Mesendoderm (in vitro differentiated cells): ENCODE measurements at regions not wholly inside any gene's neighbourhood (a gene's known extent, or its start where the extent isn't known, plus 50 kb on each side); places are given as distances from the start of the nearest gene placed in this dataset.

Experiments used
- DNase-seq: peaks from one replicate; pipeline ENCODE4 v3.0.0; 2013
- H2AK5ac ChIP-seq: 2 replicates; pipeline ENCODE4 v1.6.1; 2013; ENCODE audit warnings: low read length, inconsistent platforms
- H2BK120ac ChIP-seq: 2 replicates; pipeline ENCODE4 v1.6.1; 2013; ENCODE audit warnings: low read depth, mild to moderate bottlenecking, low read length, moderate library complexity, mixed read lengths
- H2BK15ac ChIP-seq: replicated peaks from 2 replicates; pipeline ENCODE4 v1.6.1; 2013; ENCODE audit warnings: low read depth, mild to moderate bottlenecking, moderate library complexity
- H2BK5ac ChIP-seq: 2 replicates; pipeline ENCODE4 v1.6.1; 2013; ENCODE audit warnings: low read length, inconsistent platforms
- H3K18ac ChIP-seq: 2 replicates; pipeline ENCODE4 v1.6.1; 2013; ENCODE audit warnings: mild to moderate bottlenecking, low read length, mixed read lengths
- H3K23ac ChIP-seq: one replicate; pipeline ENCODE4 v1.6.1; 2013; ENCODE audit warnings: low read length
- H3K27ac ChIP-seq: 2 replicates; pipeline ENCODE4 v1.5.1; 2013; ENCODE audit warnings: low read depth, mild to moderate bottlenecking, inconsistent platforms, low read length, moderate library complexity
- H3K27me3 ChIP-seq: 2 replicates; pipeline ENCODE4 v1.6.1; 2013; ENCODE audit warnings: low read length, control low read depth, mild to moderate bottlenecking, inconsistent platforms; ENCODE audit not compliant: insufficient read depth, poor library complexity
- H3K36me3 ChIP-seq: 2 replicates; pipeline ENCODE4 v1.6.1; 2013; ENCODE audit warnings: low read length, inconsistent platforms; ENCODE audit not compliant: control insufficient read depth, insufficient read depth
- H3K4ac ChIP-seq: one replicate; pipeline ENCODE4 v1.6.1; 2013; ENCODE audit warnings: low read depth, mild to moderate bottlenecking, low read length, moderate library complexity
- H3K4me1 ChIP-seq: 2 replicates; pipeline ENCODE4 v1.6.1; 2013; ENCODE audit warnings: low read depth, low read length, inconsistent platforms; ENCODE audit not compliant: control insufficient read depth
- H3K4me2 ChIP-seq: 2 replicates; pipeline ENCODE4 v1.6.1; 2013; ENCODE audit warnings: low read length
- H3K4me3 ChIP-seq: 2 replicates; pipeline ENCODE4 v1.5.1; 2013; ENCODE audit warnings: mild to moderate bottlenecking, low read length
- H3K56ac ChIP-seq: one replicate; pipeline ENCODE4 v1.6.1; 2013; ENCODE audit warnings: low read length
- H3K79me1 ChIP-seq: 2 replicates; pipeline ENCODE4 v1.6.1; 2013; ENCODE audit warnings: low read length, inconsistent platforms
- H3K79me2 ChIP-seq: 2 replicates; pipeline ENCODE4 v1.6.1; 2013; ENCODE audit warnings: mild to moderate bottlenecking, low read length; ENCODE audit not compliant: control insufficient read depth, insufficient read depth
- H3K9ac ChIP-seq: 2 replicates; pipeline ENCODE4 v1.6.1; 2013; ENCODE audit warnings: low read length, inconsistent platforms
- H4K5ac ChIP-seq: one replicate; pipeline ENCODE4 v1.6.1; 2013; ENCODE audit warnings: low read length
- H4K8ac ChIP-seq: one replicate; pipeline ENCODE4 v1.6.1; 2013; ENCODE audit warnings: low read depth, mild to moderate bottlenecking, control low read depth, low read length, moderate library complexity
- WGBS: extraction: QIAGEN DNeasy Blood & Tissue Kit; methylation state at CpG from one replicate; pipeline ENCODE4 v1.1.7; 2013; ENCODE audit warnings: low lambda C conversion rate, missing lambda C conversion rate; ENCODE audit not compliant: insufficient coverage; ENCODE audit errors: extremely low coverage; 5-methylcytosine and 5-hydroxymethylcytosine counted together

GRCh38 chr10:4637657-4638056, 188.3 kb upstream of the AKR1E2 start:
- Histone ChIP-seq H3K4me1 (peaks cover 2% of the 10 kb centered on the region), H2AK5ac (no peak overlapping the region), H3K27me3 (no peaks in the 10 kb centered on the region), H3K36me3 (no peaks in the 10 kb centered on the region), H3K23ac (no peak overlapping the region), H2BK15ac (no peak overlapping the region), H2BK120ac (no peak overlapping the region), H4K5ac (no peak overlapping the region), H3K4me3 (no peak overlapping the region), H3K9ac (no peak overlapping the region), H3K56ac (no peak overlapping the region), H2BK5ac (no peak overlapping the region), H3K4ac (no peak overlapping the region), H3K18ac (no peak overlapping the region), H3K4me2 (no peak overlapping the region), H3K79me2 (no peaks in the 10 kb centered on the region), H3K27ac (no peak overlapping the region), H3K79me1 (no peaks in the 10 kb centered on the region), H4K8ac (no peak overlapping the region)
- DNase-seq: no peak
- WGBS: no CpG with 5 or more reads among the region's 2 CpGs

GRCh38 chr10:4635883-4636282, 190.1 kb upstream of the AKR1E2 start:
- Histone ChIP-seq H3K79me2 (no peaks in the 10 kb centered on the region), H3K56ac (no peak overlapping the region), H3K4ac (no peak overlapping the region), H3K23ac (no peak overlapping the region), H3K27me3 (no peaks in the 10 kb centered on the region), H3K79me1 (no peaks in the 10 kb centered on the region), H3K4me3 (no peak overlapping the region), H4K5ac (no peak overlapping the region), H2BK15ac (no peak overlapping the region), H3K9ac (no peak overlapping the region), H3K27ac (no peak overlapping the region), H3K4me1 (peaks cover 2% of the 10 kb centered on the region), H3K18ac (no peak overlapping the region), H3K4me2 (no peak overlapping the region), H4K8ac (no peak overlapping the region), H3K36me3 (no peaks in the 10 kb centered on the region), H2AK5ac (no peak overlapping the region), H2BK5ac (no peak overlapping the region), H2BK120ac (no peak overlapping the region)
- WGBS: no CpG with 5 or more reads among the region's 2 CpGs
- no peak for DNase-seq

GRCh38 chr10:4635388-4635787, 190.6 kb upstream of the AKR1E2 start:
- Histone ChIP-seq H3K9ac (no peak overlapping the region), H3K79me1 (no peaks in the 10 kb centered on the region), H3K4me3 (no peak overlapping the region), H4K5ac (no peak overlapping the region), H3K56ac (no peak overlapping the region), H3K36me3 (no peaks in the 10 kb centered on the region), H3K4ac (no peak overlapping the region), H3K4me1 (peaks cover 2% of the 10 kb centered on the region), H4K8ac (no peak overlapping the region), H3K27me3 (no peaks in the 10 kb centered on the region), H2BK120ac (no peak overlapping the region), H2BK5ac (no peak overlapping the region), H3K27ac (no peak overlapping the region), H3K23ac (no peak overlapping the region), H3K79me2 (no peaks in the 10 kb centered on the region), H2BK15ac (no peak overlapping the region), H3K18ac (no peak overlapping the region), H3K4me2 (no peak overlapping the region), H2AK5ac (no peak overlapping the region)
- DNase-seq: peak; percentile 40
- WGBS: no CpG with 5 or more reads among the region's 5 CpGs

GRCh38 chr10:4633776-4634175, 192.2 kb upstream of the AKR1E2 start:
- Histone ChIP-seq H3K4me1 (peaks cover 2% of the 10 kb centered on the region), H3K56ac (no peak overlapping the region)
- no CpG with 5 or more reads among the region's 8 CpGs for WGBS

GRCh38 chr10:4633186-4633585, 192.8 kb upstream of the AKR1E2 start:
- H3K4ac ChIP-seq: no peak overlapping the region
- no peak overlapping the region for H4K5ac ChIP-seq
- no peak overlapping the region for H2AK5ac ChIP-seq
- H3K27me3 ChIP-seq: no peaks in the 10 kb centered on the region
- DNase-seq: no peak
- no peak overlapping the region for H3K27ac ChIP-seq
- H3K9ac ChIP-seq: no peak overlapping the region
- no peak overlapping the region for H2BK5ac ChIP-seq
- H3K4me2 ChIP-seq: no peak overlapping the region
- no peak overlapping the region for H3K18ac ChIP-seq
- H3K56ac ChIP-seq: no peak overlapping the region
- no peaks in the 10 kb centered on the region for H3K36me3 ChIP-seq
- H2BK120ac ChIP-seq: no peak overlapping the region
- no peak overlapping the region for H2BK15ac ChIP-seq
- H3K79me2 ChIP-seq: no peaks in the 10 kb centered on the region
- H3K79me1 ChIP-seq: no peaks in the 10 kb centered on the region
- WGBS: no CpG with 5 or more reads among the region's 8 CpGs
- peaks cover 2% of the 10 kb centered on the region for H3K4me1 ChIP-seq
- no peak overlapping the region for H4K8ac ChIP-seq
- H3K23ac ChIP-seq: no peak overlapping the region
- H3K4me3 ChIP-seq: no peak overlapping the region

More at GRCh38 chr10:4633776-4634175, 192.2 kb upstream of the AKR1E2 start:
- no peaks in the 10 kb centered on the region for H3K79me1 ChIP-seq
- H3K27me3 ChIP-seq: no peaks in the 10 kb centered on the region
- H2BK5ac ChIP-seq: no peak overlapping the region
- no peaks in the 10 kb centered on the region for H3K79me2 ChIP-seq
- no peak overlapping the region for H2BK120ac ChIP-seq
- H3K18ac ChIP-seq: no peak overlapping the region
- no peaks in the 10 kb centered on the region for H3K36me3 ChIP-seq
- no peak overlapping the region for H3K23ac ChIP-seq
- H3K4me3 ChIP-seq: no peak overlapping the region
- H4K5ac ChIP-seq: no peak overlapping the region
- no peak for DNase-seq
- no peak overlapping the region for H2BK15ac ChIP-seq
- no peak overlapping the region for H3K4me2 ChIP-seq
- H3K9ac ChIP-seq: no peak overlapping the region
- no peak overlapping the region for H4K8ac ChIP-seq
- no peak overlapping the region for H3K27ac ChIP-seq
- H3K4ac ChIP-seq: no peak overlapping the region
- no peak overlapping the region for H2AK5ac ChIP-seq

- Histone ChIP-seq H2BK15ac (no peak overlapping the region), H3K4ac (no peak overlapping the region), H3K56ac (no peak overlapping the region), H4K5ac (no peak overlapping the region), H2BK120ac (no peak overlapping the region), H3K79me1 (no peaks in the 10 kb centered on the region), H2AK5ac (no peak overlapping the region), H2BK5ac (no peak overlapping the region), H3K9ac (no peak overlapping the region), H3K18ac (no peak overlapping the region), H3K4me1 (peaks cover 2% of the 10 kb centered on the region), H3K4me3 (no peak overlapping the region), H3K4me2 (no peak overlapping the region), H3K23ac (no peak overlapping the region), H3K36me3 (no peaks in the 10 kb centered on the region), H3K27ac (no peak overlapping the region), H4K8ac (no peak overlapping the region), H3K27me3 (no peaks in the 10 kb centered on the region), H3K79me2 (no peaks in the 10 kb centered on the region)
- no CpG with 5 or more reads among the region's 5 CpGs for WGBS
- DNase-seq: no peak
Measured at GRCh38 chr10:4632757-4633156, 193.2 kb upstream of the AKR1E2 start.
